IPS-15b (cell line): ENCODE measurements at regions not wholly inside any gene's neighbourhood (a gene's known extent, or its start where the extent isn't known, plus 50 kb on each side); places are given as distances from the start of the nearest gene placed in this dataset.

Experiments used
- H3K27me3 ChIP-seq: one replicate; pipeline ENCODE4 v1.6.1; 2013; ENCODE audit warnings: low read length; ENCODE audit not compliant: control insufficient read depth, insufficient read depth
- H3K36me3 ChIP-seq: one replicate; pipeline ENCODE4 v1.6.1; 2013; ENCODE audit warnings: low read length; ENCODE audit not compliant: control insufficient read depth, insufficient read depth
- H3K4me1 ChIP-seq: one replicate; pipeline ENCODE4 v1.6.1; 2013; ENCODE audit warnings: mild to moderate bottlenecking, low read length; ENCODE audit not compliant: control insufficient read depth, insufficient read depth
- H3K4me3 ChIP-seq: one replicate; pipeline ENCODE4 v1.5.1; 2013; ENCODE audit warnings: low read depth, low read length
- H3K9ac ChIP-seq: one replicate; pipeline ENCODE4 v1.6.1; 2013; ENCODE audit warnings: low read depth, mild to moderate bottlenecking, low read length
- H3K9me3 ChIP-seq: one replicate; pipeline ENCODE4 v1.6.1; 2013; ENCODE audit warnings: mild to moderate bottlenecking, low read length; ENCODE audit not compliant: control insufficient read depth, insufficient read depth

DNA sequence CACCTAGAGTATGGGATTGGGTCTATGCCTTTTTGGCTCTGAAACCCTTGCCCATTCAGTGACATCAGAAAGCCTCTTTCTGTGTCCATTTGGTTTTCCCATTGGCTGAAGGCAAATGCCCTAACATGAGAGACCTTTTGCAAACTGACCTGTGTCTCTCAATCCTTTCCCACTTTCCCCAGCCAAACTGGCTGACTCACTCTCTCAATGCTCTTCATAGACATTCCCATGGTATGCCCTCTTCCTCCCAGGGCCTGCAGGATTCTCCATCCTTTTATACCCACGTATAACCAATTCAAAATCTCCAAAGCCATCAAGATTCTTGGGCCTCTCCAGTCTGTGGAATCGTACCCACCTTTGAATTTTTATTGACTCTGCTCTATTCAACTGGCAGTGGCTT, 563.3 kb downstream of the GATA3 start:
- H3K27me3 ChIP-seq = no peaks in the 10 kb centered on the region
- no peak overlapping the region for H3K9ac ChIP-seq
- H3K4me3 ChIP-seq = no peak overlapping the region
- no peaks in the 10 kb centered on the region for H3K9me3 ChIP-seq
- H3K36me3 ChIP-seq = no peaks in the 10 kb centered on the region
- no peaks in the 10 kb centered on the region for H3K4me1 ChIP-seq

DNA sequence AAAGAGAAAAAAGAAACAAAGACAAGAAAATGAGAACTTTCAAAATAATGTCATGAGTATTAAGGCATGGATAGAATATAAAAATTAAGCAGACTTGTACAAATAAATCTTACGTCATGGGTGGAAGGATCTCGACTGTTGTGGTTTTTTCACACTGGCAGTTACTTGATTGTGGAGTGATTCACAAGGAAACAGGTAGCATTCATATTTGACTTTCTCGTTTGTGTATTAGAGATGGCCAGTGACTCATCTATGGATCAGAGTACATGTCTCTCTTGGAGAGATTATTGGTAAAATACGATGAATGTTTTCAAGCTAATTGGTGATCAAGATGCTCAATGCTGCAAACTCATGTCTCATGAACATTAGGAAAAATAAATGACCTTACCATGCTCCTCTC, 564.3 kb downstream of the GATA3 start:
- Histone ChIP-seq H3K9me3 (no peaks in the 10 kb centered on the region), H3K36me3 (no peaks in the 10 kb centered on the region), H3K4me3 (no peak overlapping the region), H3K9ac (no peak overlapping the region), H3K4me1 (no peaks in the 10 kb centered on the region), H3K27me3 (no peaks in the 10 kb centered on the region)

DNA sequence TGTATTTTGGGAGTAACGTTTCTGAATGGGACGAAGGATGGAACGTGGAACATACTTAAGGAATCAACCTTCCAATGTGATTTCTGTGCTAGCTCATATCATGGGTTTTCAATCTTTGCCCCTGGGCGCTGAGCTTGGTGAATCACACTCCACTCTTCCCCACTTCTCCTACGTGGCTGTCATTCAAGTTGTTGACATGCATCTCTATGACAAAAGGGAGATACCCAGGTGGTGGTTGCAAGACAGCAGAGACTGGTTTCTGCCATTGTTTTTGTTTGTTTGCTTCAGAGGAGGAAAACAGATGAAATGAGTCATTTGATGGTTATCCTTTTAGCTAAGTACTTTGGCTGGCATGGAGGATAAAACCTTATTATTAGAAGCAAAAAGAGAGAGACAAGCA, 573.9 kb downstream of the GATA3 start:
- no peak overlapping the region for H3K9ac ChIP-seq
- H3K9me3 ChIP-seq = no peaks in the 10 kb centered on the region
- no peaks in the 10 kb centered on the region for H3K36me3 ChIP-seq
- peaks cover 5% of the 10 kb centered on the region for H3K4me1 ChIP-seq
- H3K4me3 ChIP-seq = no peak overlapping the region
- H3K27me3 ChIP-seq = no peaks in the 10 kb centered on the region

DNA sequence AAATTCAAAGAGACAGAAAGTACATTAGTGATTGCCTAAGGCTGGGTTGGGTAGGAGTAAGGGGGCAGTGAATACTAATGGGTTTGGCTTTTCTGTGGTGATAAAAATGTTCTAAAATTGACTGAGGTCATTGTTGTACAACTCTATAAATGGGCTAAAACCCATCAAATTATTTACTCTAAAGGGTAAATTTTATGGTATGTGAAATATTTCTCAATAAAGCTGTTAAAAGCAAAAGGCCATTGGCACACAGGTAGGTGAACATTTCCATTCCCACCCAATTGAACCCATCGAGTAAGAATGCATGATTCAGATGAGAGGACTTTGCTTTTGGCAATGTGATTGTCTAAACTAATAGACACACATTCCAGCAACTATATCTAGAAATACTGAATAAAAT, 579.4 kb downstream of the GATA3 start:
- no peak overlapping the region for H3K4me3 ChIP-seq
- H3K27me3 ChIP-seq = no peaks in the 10 kb centered on the region
- H3K9ac ChIP-seq = no peak overlapping the region
- no peaks in the 10 kb centered on the region for H3K36me3 ChIP-seq
- no peaks in the 10 kb centered on the region for H3K9me3 ChIP-seq
- H3K4me1 ChIP-seq = no peaks in the 10 kb centered on the region

DNA sequence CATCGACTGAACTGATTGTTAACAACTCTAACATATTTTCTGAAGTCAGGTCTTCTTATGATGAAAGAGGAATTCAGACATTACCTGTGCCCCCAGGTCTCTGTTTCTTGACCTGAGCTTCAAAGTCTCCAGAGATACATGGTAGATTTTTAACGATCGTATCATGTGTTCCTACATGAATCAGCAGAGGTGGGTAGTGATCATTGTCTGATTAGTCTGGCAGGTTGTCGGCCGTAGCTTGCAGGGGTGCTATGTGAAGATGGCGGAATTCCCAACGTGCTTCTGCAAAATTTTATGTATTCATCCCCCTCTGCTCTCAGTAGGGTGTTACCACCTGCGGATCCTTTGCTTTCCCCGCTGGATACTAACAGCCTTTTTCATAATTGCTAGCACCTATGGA, 581.9 kb downstream of the GATA3 start:
- no peak overlapping the region for H3K9ac ChIP-seq
- H3K27me3 ChIP-seq = no peaks in the 10 kb centered on the region

DNA sequence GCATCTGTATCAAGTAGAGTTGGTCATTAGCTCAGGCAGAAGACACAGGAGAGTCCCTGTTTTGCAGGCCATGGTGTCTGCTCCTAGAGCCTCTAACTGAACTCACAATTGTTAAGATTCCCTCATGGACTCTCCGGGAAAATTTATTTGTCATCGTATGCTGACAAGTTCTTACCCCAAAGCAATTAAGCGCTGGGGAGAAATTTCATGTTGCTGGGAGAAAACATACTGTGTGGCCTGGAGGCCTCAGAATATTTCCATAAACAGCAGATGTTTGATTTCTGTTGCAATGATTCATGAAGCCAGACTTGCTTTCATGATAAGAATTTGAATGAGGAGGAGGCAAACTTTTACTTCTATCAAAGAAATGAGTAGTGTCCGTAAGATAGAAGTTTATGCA, 583.2 kb downstream of the GATA3 start:
- H3K4me1 ChIP-seq = no peaks in the 10 kb centered on the region
- H3K9me3 ChIP-seq = peaks cover under 1% of the 10 kb centered on the region
- no peak overlapping the region for H3K4me3 ChIP-seq
- no peaks in the 10 kb centered on the region for H3K27me3 ChIP-seq
- H3K36me3 ChIP-seq = no peaks in the 10 kb centered on the region
- H3K9ac ChIP-seq = no peak overlapping the region

More for the DNA sequence above, 581.9 kb downstream of the GATA3 start:
- Histone ChIP-seq H3K9me3 (no peaks in the 10 kb centered on the region), H3K4me3 (no peak overlapping the region), H3K36me3 (no peaks in the 10 kb centered on the region), H3K4me1 (no peaks in the 10 kb centered on the region)

DNA sequence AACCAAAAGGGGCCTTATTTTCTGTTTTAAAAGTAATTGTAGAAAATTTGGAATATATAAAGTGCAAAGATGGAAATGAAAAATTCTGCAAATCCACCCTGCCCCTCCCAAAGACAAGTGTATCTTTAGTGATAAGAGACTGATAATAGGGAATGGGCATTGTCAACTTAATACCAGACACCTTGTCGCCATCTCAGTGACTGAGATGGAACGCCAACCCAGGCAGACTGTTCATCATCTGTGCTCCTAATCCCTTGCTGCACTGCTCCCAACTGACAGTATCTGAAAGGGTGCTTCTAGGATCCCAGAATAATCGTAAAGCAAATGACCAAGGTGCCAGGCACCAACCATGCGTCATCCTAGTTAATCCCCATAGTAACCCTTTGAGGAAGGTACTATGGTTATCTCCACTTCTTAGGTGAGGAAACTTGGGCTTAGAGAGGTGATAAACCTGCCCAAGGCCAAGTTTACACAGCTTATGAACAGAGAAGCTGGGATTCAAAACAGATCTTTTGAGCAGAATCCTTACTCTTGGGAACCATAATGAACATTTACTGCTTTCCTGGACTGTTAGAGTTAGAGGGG, 583.7 kb downstream of the GATA3 start:
- H3K36me3 ChIP-seq = no peaks in the 10 kb centered on the region
- peaks cover 4% of the 10 kb centered on the region for H3K9me3 ChIP-seq
- H3K9ac ChIP-seq = no peak overlapping the region
- H3K27me3 ChIP-seq = no peaks in the 10 kb centered on the region
- no peaks in the 10 kb centered on the region for H3K4me1 ChIP-seq
- H3K4me3 ChIP-seq = no peak overlapping the region

DNA sequence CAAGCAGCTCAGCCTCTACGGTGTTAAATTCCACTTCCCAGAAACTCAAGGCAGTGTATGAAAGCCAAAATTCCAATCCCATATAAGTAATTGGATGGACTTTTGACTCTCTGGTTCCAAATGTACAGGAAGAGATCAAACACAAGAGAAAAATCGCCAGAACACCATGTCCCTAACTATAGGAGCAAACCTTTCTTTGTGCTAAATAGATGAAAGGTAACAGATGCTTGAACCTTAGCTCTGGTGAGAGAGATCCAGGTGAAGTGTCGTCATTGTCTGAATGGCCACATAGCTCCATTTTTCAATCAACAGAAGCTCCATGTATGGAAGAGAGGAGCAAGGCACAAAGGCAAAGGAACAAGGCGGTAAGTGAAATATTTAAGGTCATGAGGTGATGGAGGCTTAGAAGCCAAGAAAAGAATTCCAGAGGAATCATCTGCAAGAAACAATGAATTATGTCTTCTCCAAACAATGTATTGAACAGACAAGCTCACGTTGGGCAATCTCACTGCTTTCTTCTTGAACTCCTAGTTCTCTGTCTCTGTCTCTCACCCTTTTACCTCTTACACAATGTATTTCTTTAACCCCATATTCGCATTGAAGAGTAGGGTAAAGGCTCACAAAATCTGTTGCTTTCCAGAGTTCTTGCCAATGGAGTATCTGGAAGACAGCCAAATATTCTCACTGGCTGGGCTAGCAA, 585.1 kb downstream of the GATA3 start:
- peaks cover 4% of the 10 kb centered on the region for H3K9me3 ChIP-seq
- H3K4me1 ChIP-seq = no peaks in the 10 kb centered on the region

DNA sequence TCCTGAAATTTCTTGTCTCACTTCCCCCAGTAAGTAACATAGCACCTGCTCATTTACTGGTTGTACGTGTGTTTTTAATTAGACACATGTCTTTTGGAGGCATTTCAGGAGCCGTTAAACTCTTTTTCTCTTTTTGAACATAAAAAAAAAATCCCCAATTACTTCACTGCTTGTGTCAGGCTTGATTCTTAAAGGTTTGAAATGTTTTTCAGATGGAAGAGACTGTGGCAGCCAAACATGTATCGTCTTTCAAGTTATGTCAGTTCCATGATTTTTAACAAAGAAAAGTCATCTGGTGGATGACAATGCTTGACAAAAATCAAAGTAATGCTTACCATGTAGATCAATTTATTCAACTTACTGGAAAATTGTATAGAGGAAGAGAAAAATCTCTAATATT, 585.8 kb downstream of the GATA3 start:
- H3K4me1 ChIP-seq = no peaks in the 10 kb centered on the region
- H3K4me3 ChIP-seq = no peak overlapping the region
- H3K27me3 ChIP-seq = no peaks in the 10 kb centered on the region
- H3K9ac ChIP-seq = no peak overlapping the region
- H3K36me3 ChIP-seq = no peaks in the 10 kb centered on the region
- peaks cover 4% of the 10 kb centered on the region for H3K9me3 ChIP-seq

More for the DNA sequence above, 585.1 kb downstream of the GATA3 start:
- H3K9ac ChIP-seq = no peak overlapping the region
- H3K27me3 ChIP-seq = no peaks in the 10 kb centered on the region
- H3K4me3 ChIP-seq = no peak overlapping the region
- H3K36me3 ChIP-seq = no peaks in the 10 kb centered on the region

DNA sequence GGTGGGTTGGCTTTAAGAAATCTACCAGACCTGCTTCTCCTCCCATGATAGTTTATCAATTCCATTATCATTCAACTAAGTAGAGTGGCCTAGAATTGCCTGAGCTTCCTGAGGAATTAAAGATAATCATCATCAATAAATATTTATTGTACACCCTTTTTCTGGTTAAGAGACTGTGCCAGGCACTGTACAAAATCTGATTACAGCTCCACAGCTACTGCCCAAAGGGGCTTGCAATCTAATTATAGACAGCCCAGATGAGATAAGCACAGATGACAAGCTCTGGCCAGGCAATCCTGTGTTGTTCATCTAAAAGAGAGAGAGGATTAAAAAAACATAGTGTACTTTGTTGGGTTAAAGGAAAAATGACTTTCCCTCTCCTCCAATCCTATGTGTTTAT, 586.4 kb downstream of the GATA3 start:
- Histone ChIP-seq H3K36me3 (no peaks in the 10 kb centered on the region), H3K27me3 (no peaks in the 10 kb centered on the region), H3K4me1 (no peaks in the 10 kb centered on the region), H3K9ac (no peak overlapping the region), H3K4me3 (no peak overlapping the region), H3K9me3 (peaks cover 4% of the 10 kb centered on the region)

DNA sequence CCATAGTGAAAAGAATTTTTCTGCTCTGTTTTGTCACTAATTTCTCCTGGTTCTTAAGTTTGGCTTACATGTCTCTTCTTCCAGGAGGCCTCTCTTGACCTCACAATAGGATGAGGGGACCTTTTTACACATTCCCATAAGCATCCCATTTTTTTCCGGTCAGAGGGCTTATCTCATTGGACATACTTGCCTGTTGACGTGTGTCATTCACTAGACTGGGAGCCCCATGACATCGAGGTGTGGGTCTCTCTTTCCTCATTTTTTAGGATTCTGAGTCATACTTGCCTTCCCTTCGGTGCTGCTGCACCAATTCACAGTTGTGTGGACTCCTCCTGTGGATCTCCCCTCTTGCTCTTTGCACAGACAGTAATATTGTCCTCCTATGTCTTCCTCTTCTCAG, 601.8 kb downstream of the GATA3 start:
- no peaks in the 10 kb centered on the region for H3K4me1 ChIP-seq
- H3K27me3 ChIP-seq = no peaks in the 10 kb centered on the region
- H3K4me3 ChIP-seq = no peak overlapping the region
- no peak overlapping the region for H3K9ac ChIP-seq
- no peaks in the 10 kb centered on the region for H3K9me3 ChIP-seq
- no peaks in the 10 kb centered on the region for H3K36me3 ChIP-seq

DNA sequence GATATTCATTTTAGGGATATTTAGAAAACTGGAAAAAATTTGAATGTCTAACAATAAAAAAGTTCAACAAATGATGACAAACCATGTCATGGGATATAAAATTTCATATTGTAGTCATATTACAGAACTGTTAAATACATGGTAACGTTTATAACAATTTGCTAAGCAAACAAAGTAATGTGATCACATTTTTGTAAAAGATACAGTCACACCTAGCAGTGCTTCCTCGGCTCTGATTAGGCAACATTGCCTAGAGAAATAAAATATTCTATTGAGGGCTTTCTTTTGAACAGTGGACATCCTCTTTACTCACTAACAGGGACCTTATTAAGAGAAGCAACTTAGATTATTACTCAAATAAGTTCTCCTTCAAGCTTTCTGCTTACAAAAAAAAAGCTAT, 605.5 kb downstream of the GATA3 start:
- Histone ChIP-seq H3K4me1 (no peaks in the 10 kb centered on the region), H3K36me3 (no peaks in the 10 kb centered on the region), H3K9ac (no peak overlapping the region), H3K9me3 (no peaks in the 10 kb centered on the region), H3K4me3 (no peak overlapping the region), H3K27me3 (no peaks in the 10 kb centered on the region)
